Common myeloid progenitor, CD34-positive (primary cell): ENCODE measurements at regions not wholly inside any gene's neighbourhood (a gene's known extent, or its start where the extent isn't known, plus 50 kb on each side); places are given as distances from the start of the nearest gene placed in this dataset.

Source experiments
- CTCF ChIA-PET: fragments of 350-600 bp; sonication (Branson Sonifier 250); formaldehyde crosslinking; loops from one replicate; lab custom pipeline; 2021; ENCODE audit warnings: antibody characterized with exemption; lab: Charles Lee
- POLR2A ChIA-PET: fragments of 350-600 bp; sonication (Branson Sonifier 250); formaldehyde crosslinking; loops from one replicate; lab custom pipeline; 2021; ENCODE audit warnings: antibody characterized with exemption; lab: Charles Lee
- DNase-seq, 3 donors: peaks; one replicate each; pipeline versions ENCODE4 v3.0.0 to v3.0.0-alpha.2; 2013
- H3K27ac ChIP-seq, 2 experiments: 1 replicate in 1 of 2; 2 replicates in 1 of 2; pipeline ENCODE4 v1.7.0; 2013; ENCODE audit warnings: inconsistent platforms in 2 of 2, low read length in 2 of 2, mild to moderate bottlenecking in 2 of 2, low read depth in 1 of 2, moderate library complexity in 1 of 2; ENCODE audit not compliant: severe bottlenecking in 2 of 2, insufficient read depth in 1 of 2, poor library complexity in 1 of 2
- H3K27me3 ChIP-seq, 5 experiments: replicated peaks in 2 of 5; 1 replicate in 3 of 5; 2 replicates in 2 of 5; pipeline versions ENCODE4 v1.6.1 to v1.7.0; 2013; ENCODE audit warnings: low read length in 4 of 5, mild to moderate bottlenecking in 2 of 5, moderate library complexity in 2 of 5, inconsistent platforms in 1 of 5; ENCODE audit not compliant: insufficient read depth in 5 of 5, control insufficient read depth in 4 of 5
- H3K36me3 ChIP-seq, 4 experiments: 1 replicate in 2 of 4; 2 replicates in 2 of 4; pipeline versions ENCODE4 v1.6.1 to v1.7.0; 2013; ENCODE audit warnings: low read length in 3 of 4, control low read depth in 1 of 4, mild to moderate bottlenecking in 1 of 4; ENCODE audit not compliant: control insufficient read depth in 4 of 4, insufficient read depth in 4 of 4
- H3K4me1 ChIP-seq, 4 experiments: 1 replicate in 3 of 4; 2 replicates in 1 of 4; pipeline versions ENCODE4 v1.6.1 to v1.7.1; 2013; ENCODE audit warnings: low read length in 3 of 4, mild to moderate bottlenecking in 3 of 4, control low read depth in 1 of 4, inconsistent platforms in 1 of 4, moderate library complexity in 1 of 4; ENCODE audit not compliant: control insufficient read depth in 4 of 4, insufficient read depth in 4 of 4; ENCODE audit errors: control extremely low read depth in 1 of 4
- H3K4me3 ChIP-seq, 7 experiments: 1 replicate in 4 of 7; 2 replicates in 3 of 7; pipeline versions ENCODE4 v1.5.1 to v1.7.0; 2013; ENCODE audit warnings: mild to moderate bottlenecking in 7 of 7, low read length in 6 of 7, moderate library complexity in 6 of 7, inconsistent platforms in 2 of 7, low read depth in 2 of 7, control low read depth in 1 of 7; ENCODE audit not compliant: insufficient read depth in 4 of 7, control insufficient read depth in 1 of 7; ENCODE audit errors: extremely low read depth in 1 of 7
- H3K9me3 ChIP-seq, 5 experiments: 1 replicate in 4 of 5; 2 replicates in 1 of 5; pipeline versions ENCODE4 v1.6.1 to v1.7.1; 2013; ENCODE audit warnings: low read length in 4 of 5, mild to moderate bottlenecking in 2 of 5, inconsistent platforms in 1 of 5, low read depth in 1 of 5, moderate library complexity in 1 of 5; ENCODE audit not compliant: control insufficient read depth in 4 of 5, insufficient read depth in 2 of 5; ENCODE audit errors: control extremely low read depth in 1 of 5
- WGBS: methylation state at CpG from one replicate; pipeline ENCODE4 v1.1.5; 2013; ENCODE audit not compliant: insufficient coverage; 5-methylcytosine and 5-hydroxymethylcytosine counted together

GRCh38 chr3:5390936-5391625 lies 203.6 kb downstream of the EDEM1 start:
- ChIA-PET POLR2A (no interaction called here), CTCF (no interaction called here)
- H3K27ac ChIP-seq, result no peak overlapping the region

GRCh38 chr3:5401002-5401401 lies 213.5 kb downstream of the EDEM1 start:
- Histone ChIP-seq H3K27ac (no peak overlapping the region), H3K4me1 (no peaks in the 10 kb centered on the region), H3K4me3 (no peak overlapping the region), H3K9me3 (no peaks in the 10 kb centered on the region), H3K36me3 (no peaks in the 10 kb centered on the region), H3K27me3 (no peaks in the 10 kb centered on the region)
- ChIA-PET CTCF (no interaction called here), POLR2A (no interaction called here)
- WGBS, result 94% methylated on average over 6 of the region's 10 CpGs
- DNase-seq, result no peak

More at GRCh38 chr3:5390936-5391625, 203.6 kb downstream of the EDEM1 start:
- peak in 1 of 3 donors; percentile 25 for DNase-seq
- Histone ChIP-seq H3K36me3 (no peaks in the 10 kb centered on the region), H3K9me3 (no peaks in the 10 kb centered on the region), H3K4me3 (no peak overlapping the region), H3K4me1 (peaks cover 12 to 18% (median 15%) of the 10 kb centered on the region in 4 experiments), H3K27me3 (no peaks in the 10 kb centered on the region)
- WGBS, result 57% methylated on average over 1 of the region's 5 CpGs

GRCh38 chr3:5404718-5405117 lies 217.2 kb downstream of the EDEM1 start:
- Histone ChIP-seq H3K27ac (no peak overlapping the region), H3K9me3 (no peaks in the 10 kb centered on the region), H3K4me1 (no peaks in the 10 kb centered on the region), H3K4me3 (no peak overlapping the region), H3K36me3 (no peaks in the 10 kb centered on the region), H3K27me3 (no peaks in the 10 kb centered on the region)
- ChIA-PET CTCF (no interaction called here), POLR2A (no interaction called here)
- no peak for DNase-seq
- 100% methylated on average over 2 of the region's 2 CpGs for WGBS

GRCh38 chr3:5411786-5412185 lies 224.3 kb downstream of the EDEM1 start:
- no peak overlapping the region for H3K4me3 ChIP-seq
- no peaks in the 10 kb centered on the region for H3K36me3 ChIP-seq
- no peaks in the 10 kb centered on the region for H3K4me1 ChIP-seq
- DNase-seq, result no peak
- 94% methylated on average over 2 of the region's 2 CpGs for WGBS
- no peak overlapping the region for H3K27ac ChIP-seq
- peaks cover 0 to 8% (median 0%) of the 10 kb centered on the region in 5 experiments for H3K9me3 ChIP-seq
- POLR2A ChIA-PET, result no interaction called here
- H3K27me3 ChIP-seq, result no peaks in the 10 kb centered on the region
- CTCF ChIA-PET, result no interaction called here

GRCh38 chr3:5423076-5423475 lies 235.6 kb downstream of the EDEM1 start:
- no peaks in the 10 kb centered on the region for H3K9me3 ChIP-seq
- no peaks in the 10 kb centered on the region for H3K36me3 ChIP-seq
- ChIA-PET CTCF (interaction anchor here (1.3 kb wide), 1 partner anchor 160 kb away, joined by 3 read pairs; no protein-coding TSS in a partner anchor), POLR2A (no interaction called here)
- H3K4me3 ChIP-seq, result no peak overlapping the region
- DNase-seq, result peak in 2 of 3 donors; percentile 43 to 57
- H3K27me3 ChIP-seq, result no peaks in the 10 kb centered on the region
- H3K27ac ChIP-seq, result no peak overlapping the region
- WGBS, result 20% methylated on average over 1 of the region's 4 CpGs
- H3K4me1 ChIP-seq, result peaks cover 11 to 36% (median 27%) of the 10 kb centered on the region in 4 experiments

GRCh38 chr3:5423523-5423922 lies 236.0 kb downstream of the EDEM1 start:
- Histone ChIP-seq H3K27ac (no peak overlapping the region), H3K36me3 (no peaks in the 10 kb centered on the region), H3K4me3 (no peak overlapping the region), H3K27me3 (no peaks in the 10 kb centered on the region), H3K9me3 (no peaks in the 10 kb centered on the region), H3K4me1 (peaks cover 15 to 40% (median 31%) of the 10 kb centered on the region in 4 experiments)
- WGBS, result 75% methylated on average over 2 of the region's 2 CpGs
- ChIA-PET CTCF (interaction anchor here (1.1 kb wide), 1 partner anchor 308 kb away, joined by 5 read pairs; no protein-coding TSS in a partner anchor), POLR2A (no interaction called here)
- peak in 2 of 3 donors; percentile 40 to 54 for DNase-seq

GRCh38 chr3:5425371-5425770 lies 237.9 kb downstream of the EDEM1 start:
- no peaks in the 10 kb centered on the region for H3K36me3 ChIP-seq
- no peak for DNase-seq
- no peak overlapping the region for H3K4me3 ChIP-seq
- H3K4me1 ChIP-seq, result peaks cover 21 to 57% (median 47%) of the 10 kb centered on the region in 4 experiments
- ChIA-PET CTCF (interaction anchor here (0.8 to 1.8 kb wide), 11 partner anchors 10 to 334 kb away, joined by 3 to 5 read pairs (median 3); no protein-coding TSS in a partner anchor), POLR2A (no interaction called here)
- H3K27ac ChIP-seq, result no peak overlapping the region
- WGBS, result 90% methylated on average over 5 of the region's 6 CpGs
- no peaks in the 10 kb centered on the region for H3K9me3 ChIP-seq
- H3K27me3 ChIP-seq, result no peaks in the 10 kb centered on the region
